ENCODE measurements at regions not wholly inside any gene's neighbourhood (a gene's known extent, or its start where the extent isn't known, plus 50 kb on each side); places are given as distances from the start of the nearest gene placed in this dataset.

GRCh38 chr7:110399421-110399820, 691.5 kb upstream of the LRRN3 start:
- no peak for DNase-seq (ENCODE audit: low spot score in 2 of 2)
- H3K4me1 ChIP-seq: no peaks in the 10 kb centered on the region
- no peaks in the 10 kb centered on the region for H3K9me3 ChIP-seq
- no peak for TF ChIP-seq CTCF (IDR thresholded peaks at IDR 0.05)
- no peak for TF ChIP-seq POLR2A (IDR thresholded peaks at IDR 0.05)
- TF ChIP-seq EP300 (IDR thresholded peaks at IDR 0.05): no peak
- no peaks in the 10 kb centered on the region for H3K27me3 ChIP-seq
- 49 to 56% methylated on average over 2 of the region's 2 CpGs for WGBS, 2 donors
- H3K4me3 ChIP-seq: no peak overlapping the region
- no peak overlapping the region for H3K27ac ChIP-seq
- H3K36me3 ChIP-seq: no peaks in the 10 kb centered on the region

GRCh38 chr7:110400411-110400810, 690.5 kb upstream of the LRRN3 start:
- Histone ChIP-seq H3K9me3 (no peaks in the 10 kb centered on the region), H3K4me1 (no peaks in the 10 kb centered on the region), H3K4me3 (no peak overlapping the region), H3K27ac (no peak overlapping the region), H3K36me3 (no peaks in the 10 kb centered on the region), H3K27me3 (no peaks in the 10 kb centered on the region)
- TF ChIP-seq EP300 (IDR thresholded peaks at IDR 0.05) (no peak), POLR2A (IDR thresholded peaks at IDR 0.05) (no peak), CTCF (IDR thresholded peaks at IDR 0.05) (no peak)
- DNase-seq (ENCODE audit: low spot score in 2 of 2): no peak
- WGBS, 2 donors: 21 to 32% methylated on average over 2 of the region's 2 CpGs

- Histone ChIP-seq H3K4me3 (no peak overlapping the region), H3K9me3 (no peaks in the 10 kb centered on the region), H3K27ac (no peak overlapping the region), H3K36me3 (no peaks in the 10 kb centered on the region), H3K27me3 (no peaks in the 10 kb centered on the region), H3K4me1 (no peaks in the 10 kb centered on the region)
- no peak for DNase-seq (ENCODE audit: low spot score in 2 of 2)
- no peak for TF ChIP-seq EP300 (IDR thresholded peaks at IDR 0.05)
- TF ChIP-seq CTCF (IDR thresholded peaks at IDR 0.05): no peak
- TF ChIP-seq POLR2A (IDR thresholded peaks at IDR 0.05): no peak
- WGBS, 2 donors: 69 to 75% methylated on average over 3 of the region's 3 CpGs
Measured at GRCh38 chr7:110407242-110407641, 683.7 kb upstream of the LRRN3 start.

- Histone ChIP-seq H3K36me3 (no peaks in the 10 kb centered on the region), H3K27ac (no peak overlapping the region), H3K9me3 (no peaks in the 10 kb centered on the region), H3K27me3 (no peaks in the 10 kb centered on the region), H3K4me1 (no peaks in the 10 kb centered on the region), H3K4me3 (no peak overlapping the region)
- TF ChIP-seq CTCF (IDR thresholded peaks at IDR 0.05) (no peak), EP300 (IDR thresholded peaks at IDR 0.05) (no peak), POLR2A (IDR thresholded peaks at IDR 0.05) (no peak)
- WGBS, 2 donors: 47 to 51% methylated on average over 1 of the region's 1 CpG
- no peak for DNase-seq (ENCODE audit: low spot score in 2 of 2)
Measured at GRCh38 chr7:110407706-110408105, 683.2 kb upstream of the LRRN3 start.

GRCh38 chr7:110412614-110413013, 678.3 kb upstream of the LRRN3 start:
- TF ChIP-seq POLR2A (IDR thresholded peaks at IDR 0.05) (no peak), CTCF (IDR thresholded peaks at IDR 0.05) (no peak), EP300 (IDR thresholded peaks at IDR 0.05) (no peak)

More at GRCh38 chr7:110412614-110413013, 678.3 kb upstream of the LRRN3 start:
- no peak for DNase-seq (ENCODE audit: low spot score in 2 of 2)
- Histone ChIP-seq H3K4me3 (no peak overlapping the region), H3K27ac (no peak overlapping the region), H3K36me3 (no peaks in the 10 kb centered on the region), H3K9me3 (no peaks in the 10 kb centered on the region), H3K4me1 (no peaks in the 10 kb centered on the region), H3K27me3 (no peaks in the 10 kb centered on the region)
- WGBS, 2 donors: 47 to 53% methylated on average over 1 of the region's 1 CpG
